HG02852 (cell line): ENCODE measurements at regions not wholly inside any gene's neighbourhood (a gene's known extent, or its start where the extent isn't known, plus 50 kb on each side); places are given as distances from the start of the nearest gene placed in this dataset.

Experiments
- ATAC-seq: cut with Tn5 transposase; IDR thresholded peaks from one replicate; pipeline ENCODE4 v1.9.1; 2021; ENCODE audit warnings: mild to moderate bottlenecking, moderate library complexity; ENCODE audit not compliant: unreplicated experiment

GRCh38 chr9:16092142-16093091 lies 539.6 kb downstream of the CCDC171 start:
- ATAC-seq, result no peak

GRCh38 chr9:16098306-16098705 lies 545.5 kb downstream of the CCDC171 start:
- no peak for ATAC-seq

GRCh38 chr9:16099732-16100536 lies 547.1 kb downstream of the CCDC171 start:
- ATAC-seq, result no peak

- no peak for ATAC-seq
These were observed 547.8 kb downstream of the CCDC171 start for GRCh38 chr9:16100537-16101091.

GRCh38 chr9:16102154-16102553 lies 549.3 kb downstream of the CCDC171 start:
- ATAC-seq, result no peak

- ATAC-seq, result no peak
These were observed 551.0 kb downstream of the CCDC171 start for GRCh38 chr9:16103620-16104397.

GRCh38 chr9:16105168-16106020 lies 552.6 kb downstream of the CCDC171 start:
- ATAC-seq, result no peak

- no peak for ATAC-seq
These were observed 553.3 kb downstream of the CCDC171 start for GRCh38 chr9:16106021-16106571.

- ATAC-seq, result no peak
These were observed 559.3 kb downstream of the CCDC171 start for GRCh38 chr9:16112116-16112515.

- no peak for ATAC-seq
These were observed 563.2 kb downstream of the CCDC171 start for GRCh38 chr9:16115994-16116393.

- ATAC-seq, result no peak
These were observed 565.2 kb downstream of the CCDC171 start for GRCh38 chr9:16118043-16118442.

- ATAC-seq, result no peak
These were observed 566.7 kb downstream of the CCDC171 start for GRCh38 chr9:16119261-16120230.

- no peak for ATAC-seq
These were observed 567.4 kb downstream of the CCDC171 start for GRCh38 chr9:16120231-16120641.

GRCh38 chr9:16120727-16121126 lies 567.9 kb downstream of the CCDC171 start:
- no peak for ATAC-seq

- ATAC-seq, result no peak
These were observed 568.3 kb downstream of the CCDC171 start for GRCh38 chr9:16121168-16121567.

GRCh38 chr9:16121601-16122286 lies 568.9 kb downstream of the CCDC171 start:
- no peak for ATAC-seq

GRCh38 chr9:16125629-16126028 lies 572.8 kb downstream of the CCDC171 start:
- ATAC-seq, result no peak

- no peak for ATAC-seq
These were observed 573.2 kb downstream of the CCDC171 start for GRCh38 chr9:16126042-16126441.
